ENCODE measurements at regions not wholly inside any gene's neighbourhood (a gene's known extent, or its start where the extent isn't known, plus 50 kb on each side); places are given as distances from the start of the nearest gene placed in this dataset.

GRCh38 chr2:111702804-111703196 lies 181.2 kb downstream of the ANAPC1 start:
- TF ChIP-seq EZH2phosphoT487 (IDR thresholded peaks at IDR 0.05; ENCODE audit: borderline replicate concordance) (no peak), CTCF (IDR thresholded peaks at IDR 0.05 in 2 of 3, conservative IDR thresholded peaks at IDR 0.05 in 1 of 3; ENCODE audit: borderline replicate concordance in 1 of 3, insufficient read depth in 1 of 3, low read depth in 2 of 3, low read length in 2 of 3) (no peak), POLR2AphosphoS5 (IDR thresholded peaks at IDR 0.05; ENCODE audit: low read depth, low read length) (no peak), POLR2A (IDR thresholded peaks at IDR 0.05; ENCODE audit: borderline replicate concordance, extremely low read depth, insufficient read depth, insufficient read length) (no peak), ZNF274 (IDR thresholded peaks at IDR 0.05; ENCODE audit: low read depth, low read length) (no peak), SRF (IDR thresholded peaks at IDR 0.05; ENCODE audit: low read depth) (no peak), REST (IDR thresholded peaks at IDR 0.05; ENCODE audit: low read depth) (no peak)
- TF ChIP-seq, protein P1, sequence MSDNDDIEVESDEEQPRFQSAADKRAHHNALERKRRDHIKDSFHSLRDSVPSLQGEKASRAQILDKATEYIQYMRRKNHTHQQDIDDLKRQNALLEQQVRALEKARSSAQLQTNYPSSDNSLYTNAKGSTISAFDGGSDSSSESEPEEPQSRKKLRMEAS (IDR thresholded peaks at IDR 0.05), result no peak

All from HCT116 (cell line).